HUDEP-2 (cell line): ENCODE measurements at regions not wholly inside any gene's neighbourhood (a gene's known extent, or its start where the extent isn't known, plus 50 kb on each side); places are given as distances from the start of the nearest gene placed in this dataset.
"Not testable (repeated sequence)": the region's sequence is repeated elsewhere in the genome, so short reads cannot be mapped to it uniquely, and the experiment has no call there.

ENCODE experiments used
- DNase-seq, 76 experiments: peaks; one replicate each; lab custom pipeline; 2025; ENCODE audit not compliant: unreplicated experiment in 76 of 76; lab: John Stamatoyannopoulos, UW

- DNase-seq = no peak
Measured at GRCh38 chr1:163562355-163562754, 240.6 kb downstream of the NUF2 start.

GRCh38 chr1:163565166-163565565 lies 243.4 kb downstream of the NUF2 start:
- no peak for DNase-seq

GRCh38 chr1:163570071-163570470 lies 248.3 kb downstream of the NUF2 start:
- no peak for DNase-seq

GRCh38 chr1:163571950-163572349 lies 250.2 kb downstream of the NUF2 start:
- DNase-seq = no peak

- DNase-seq = no peak
Measured at GRCh38 chr1:163574119-163574518, 252.4 kb downstream of the NUF2 start.

- no peak for DNase-seq
Measured at GRCh38 chr1:163580926-163581325, 259.2 kb downstream of the NUF2 start.

GRCh38 chr1:163583661-163584181 lies 262.0 kb downstream of the NUF2 start:
- no peak for DNase-seq

GRCh38 chr1:163585796-163586195 lies 264.0 kb downstream of the NUF2 start:
- no peak for DNase-seq

- no peak for DNase-seq
Measured at GRCh38 chr1:163588796-163589195, 267.0 kb downstream of the NUF2 start.

GRCh38 chr1:163589735-163590134 lies 268.0 kb downstream of the NUF2 start:
- no peak for DNase-seq

- not testable (repeated sequence) for DNase-seq
Measured at GRCh38 chr1:163591131-163591530, 269.4 kb downstream of the NUF2 start.

GRCh38 chr1:163592623-163593022 lies 270.9 kb downstream of the NUF2 start:
- not testable (repeated sequence) for DNase-seq

GRCh38 chr1:163596106-163596505 lies 274.4 kb downstream of the NUF2 start:
- DNase-seq = not testable (repeated sequence)

GRCh38 chr1:163596541-163597258 lies 274.9 kb downstream of the NUF2 start:
- no peak for DNase-seq

- no peak for DNase-seq
Measured at GRCh38 chr1:163604321-163604720, 282.6 kb downstream of the NUF2 start.

GRCh38 chr1:163604896-163605295 lies 283.1 kb downstream of the NUF2 start:
- no peak for DNase-seq

GRCh38 chr1:163608979-163609378 lies 287.2 kb downstream of the NUF2 start:
- no peak for DNase-seq

- no peak for DNase-seq
Measured at GRCh38 chr1:163609858-163610257, 288.1 kb downstream of the NUF2 start.

- no peak for DNase-seq
Measured at GRCh38 chr1:163610486-163610885, 288.7 kb downstream of the NUF2 start.

GRCh38 chr1:163614361-163614760 lies 292.6 kb downstream of the NUF2 start:
- DNase-seq = no peak

GRCh38 chr1:163628034-163628773 lies 306.4 kb downstream of the NUF2 start:
- DNase-seq = no peak

- no peak for DNase-seq
Measured at GRCh38 chr1:163632269-163632668, 310.5 kb downstream of the NUF2 start.
